NCI-H1930 (cell line): ENCODE measurements at regions not wholly inside any gene's neighbourhood (a gene's known extent, or its start where the extent isn't known, plus 50 kb on each side); places are given as distances from the start of the nearest gene placed in this dataset.

Source experiments
- DNase-seq, 2 experiments: peaks; one replicate each; lab custom pipeline; 2025; lab: John Stamatoyannopoulos, UW

DNA sequence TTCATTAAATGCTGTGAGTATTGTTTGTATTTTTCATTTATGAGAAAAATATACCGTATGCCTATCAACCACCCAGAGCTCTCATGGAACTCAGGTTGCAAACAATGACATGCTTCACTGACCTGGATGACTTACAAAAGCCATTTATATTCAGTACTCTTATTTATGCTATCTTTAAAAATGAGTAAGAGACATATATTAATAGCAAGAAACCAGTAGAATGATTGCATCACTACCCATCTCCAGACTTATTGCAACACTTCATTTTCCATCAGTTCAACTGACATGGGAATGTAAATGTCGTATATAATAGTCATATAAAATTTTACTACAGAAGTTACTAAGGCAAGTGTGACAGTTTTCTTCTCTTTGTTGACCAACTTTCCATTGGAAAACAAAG is 69.1 kb downstream of the OTP start:
- DNase-seq: no peak

GRCh38 chr5:77568555-77568954 is 70.0 kb downstream of the OTP start:
- no peak for DNase-seq

DNA sequence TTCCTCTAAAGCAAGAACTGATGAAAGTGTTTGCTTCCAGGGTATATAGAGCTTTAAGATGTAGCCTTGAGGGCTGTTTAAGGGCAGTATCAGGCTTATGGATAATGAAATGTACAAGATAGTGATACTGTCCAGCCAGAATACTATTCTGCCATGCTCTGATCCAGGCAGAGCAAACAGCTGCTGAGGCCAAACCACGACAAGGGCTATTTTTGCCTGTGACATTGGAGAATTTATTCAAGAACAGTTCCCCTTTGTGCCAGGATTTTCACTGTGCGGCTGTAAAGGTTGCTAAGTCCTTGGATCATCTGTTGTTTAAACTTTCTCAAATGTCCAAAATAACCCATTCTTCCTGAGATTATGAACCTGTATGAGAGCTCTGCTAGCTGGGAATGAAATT is 70.4 kb downstream of the OTP start:
- DNase-seq: no peak

DNA sequence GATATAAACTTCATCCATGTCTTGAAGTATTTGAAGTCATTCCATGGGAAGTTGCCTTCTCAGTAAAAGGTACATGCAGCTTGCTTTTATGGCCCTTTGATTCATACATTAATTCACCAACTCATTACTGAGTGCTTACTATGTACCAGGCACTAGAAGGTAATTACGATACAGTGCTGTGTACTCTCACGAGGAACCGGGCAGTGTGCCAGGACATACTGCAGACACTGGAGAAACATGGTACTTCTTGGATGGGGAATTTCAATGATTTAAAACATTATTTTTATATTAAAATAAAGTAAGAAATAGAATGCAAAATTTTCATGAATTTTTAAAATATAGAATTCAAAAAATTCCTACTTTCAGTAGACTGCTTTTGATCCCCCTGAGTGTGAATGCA is 71.4 kb upstream of the WDR41 start:
- no peak for DNase-seq

DNA sequence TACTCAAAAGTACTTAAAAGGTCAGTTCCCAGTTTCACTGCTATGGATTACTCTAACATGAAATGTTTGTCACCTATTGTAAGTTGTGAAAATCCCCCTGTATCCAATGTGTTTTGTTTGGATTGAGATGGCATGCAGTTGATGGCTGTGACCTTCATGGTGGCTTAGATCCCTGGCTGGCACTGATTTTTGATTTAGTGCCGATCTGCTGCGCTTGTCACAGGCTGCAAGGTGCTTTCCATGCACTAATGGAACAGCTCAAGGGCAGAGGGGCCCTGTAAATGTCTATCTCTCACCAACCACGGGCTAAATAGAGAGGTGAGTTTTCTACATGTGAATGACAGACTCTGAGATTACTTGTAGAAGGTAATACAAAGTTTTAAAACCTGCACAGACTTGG is 69.8 kb upstream of the WDR41 start:
- DNase-seq: no peak

DNA sequence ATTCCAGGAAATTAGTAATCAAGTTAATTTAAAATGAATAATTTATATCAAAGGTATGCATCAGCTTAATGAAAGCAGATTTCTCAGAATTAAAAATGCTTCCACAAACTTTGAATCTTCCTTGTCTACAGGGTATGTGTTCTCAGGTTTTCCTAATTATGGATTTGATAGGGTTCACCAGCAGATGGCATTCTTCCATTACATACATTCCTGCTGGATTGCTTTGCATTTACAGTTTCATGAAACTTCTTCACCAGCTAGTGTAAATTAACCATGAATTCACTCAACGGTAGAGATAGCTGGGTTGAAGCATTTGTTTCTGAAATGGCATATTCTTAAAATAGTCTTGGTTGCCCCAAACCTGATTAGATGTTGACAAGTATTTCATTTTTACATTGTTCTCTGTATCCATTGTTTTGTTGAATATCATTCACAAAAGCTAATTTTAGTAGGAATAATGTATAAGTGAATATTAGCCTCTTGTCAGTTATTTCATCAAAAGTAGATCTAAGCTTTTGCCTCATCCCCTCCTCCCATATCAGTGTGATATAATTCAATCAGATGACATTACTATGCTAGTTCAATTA is 68.7 kb upstream of the WDR41 start:
- peak; percentile 5 to 19 for DNase-seq

GRCh38 chr5:77558266-77558665 is 66.2 kb upstream of the WDR41 start:
- DNase-seq: no peak

DNA sequence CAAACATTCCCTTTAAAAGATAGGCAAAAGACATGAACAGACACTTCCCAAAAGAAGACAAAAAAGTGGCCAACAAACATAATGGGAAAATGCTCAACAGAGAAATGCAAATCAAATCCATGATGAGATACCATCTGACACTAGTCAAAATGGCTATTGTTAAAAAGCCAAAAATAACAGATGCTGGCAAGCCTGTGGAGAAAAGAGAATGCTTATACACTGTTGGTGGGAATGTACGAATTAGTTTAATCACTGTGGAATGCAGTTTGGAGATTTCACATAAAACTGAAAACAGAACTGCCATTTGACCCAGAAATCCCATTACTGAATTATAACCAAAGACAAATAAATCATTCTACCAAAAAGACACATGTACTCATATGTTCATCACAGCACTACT is 58.3 kb upstream of the WDR41 start:
- DNase-seq: no peak

DNA sequence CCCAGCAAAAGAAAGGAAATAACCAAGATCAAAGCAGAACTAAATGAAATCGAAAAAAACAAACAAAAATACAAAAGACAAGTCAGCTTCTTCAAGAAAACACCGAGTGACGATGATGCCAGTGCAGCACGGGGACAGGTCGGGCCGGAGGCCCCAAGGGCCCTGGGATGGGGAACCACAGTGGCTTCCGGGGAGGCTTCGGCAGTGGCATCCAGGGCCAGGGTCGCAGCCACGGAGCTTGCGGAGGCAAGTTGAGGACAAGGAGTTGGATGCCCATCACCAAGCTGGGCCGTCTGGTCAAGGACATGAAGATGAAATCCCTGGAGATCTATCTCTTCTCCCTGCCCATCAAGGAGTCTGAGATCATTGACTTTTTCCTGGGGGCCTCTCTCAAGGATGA is 53.2 kb upstream of the WDR41 start:
- DNase-seq: no peak
